ENCODE measurements at regions not wholly inside any gene's neighbourhood (a gene's known extent, or its start where the extent isn't known, plus 50 kb on each side); places are given as distances from the start of the nearest gene placed in this dataset.

GRCh38 chr4:1474126-1475090, 68.2 kb upstream of the NKX1-1 start:
- FAIRE-seq: no peak

GRCh38 chr4:1473718-1474117, 67.5 kb upstream of the NKX1-1 start:
- no peak for FAIRE-seq

GRCh38 chr4:1472911-1473518, 66.8 kb upstream of the NKX1-1 start:
- FAIRE-seq: no peak

GRCh38 chr4:1472148-1472797, 66.0 kb upstream of the NKX1-1 start:
- no peak for FAIRE-seq

GRCh38 chr4:1471443-1472147, 65.4 kb upstream of the NKX1-1 start:
- no peak for FAIRE-seq

- FAIRE-seq: no peak
Measured at GRCh38 chr4:1470816-1471442, 64.7 kb upstream of the NKX1-1 start.

GRCh38 chr4:1470393-1470670, 64.1 kb upstream of the NKX1-1 start:
- FAIRE-seq: no peak

DNA sequence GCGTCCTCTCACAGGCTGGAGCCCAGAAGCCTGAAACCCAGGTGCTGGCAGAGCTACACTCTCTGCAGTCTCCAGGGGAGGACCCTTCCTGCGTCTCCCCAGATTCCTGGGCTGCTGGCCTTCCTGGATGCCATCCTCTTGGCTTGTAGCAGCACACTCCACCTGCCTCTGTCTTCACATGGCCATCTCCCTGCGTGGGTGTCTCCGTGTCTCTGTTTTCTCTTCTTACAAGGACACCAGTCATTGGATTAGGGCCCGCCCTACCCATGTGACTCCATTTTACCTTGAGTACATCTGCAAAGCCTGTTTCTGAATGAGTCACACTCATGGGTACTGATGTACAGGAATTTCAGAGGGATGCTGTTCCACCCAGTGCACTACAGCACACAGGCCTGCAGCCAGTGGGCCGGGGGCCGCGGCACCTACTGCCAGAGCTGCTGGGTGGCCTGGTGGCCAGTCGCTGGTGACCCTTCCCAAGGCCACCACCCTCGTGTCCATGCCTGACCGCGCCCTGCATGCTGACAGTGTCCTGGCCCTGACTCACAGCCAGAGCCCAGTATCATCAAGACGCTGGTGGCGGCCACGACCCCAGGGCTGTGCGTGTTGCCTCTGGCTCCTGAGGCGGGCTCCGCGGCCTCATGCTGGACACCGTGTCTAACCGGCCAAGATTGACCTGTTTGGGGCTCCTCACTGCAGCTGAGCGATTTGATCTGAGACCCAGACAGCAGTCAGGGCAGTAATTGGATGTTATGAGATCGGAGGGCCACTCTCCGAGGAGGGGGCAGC, 63.6 kb upstream of the NKX1-1 start:
- FAIRE-seq: no peak

DNA sequence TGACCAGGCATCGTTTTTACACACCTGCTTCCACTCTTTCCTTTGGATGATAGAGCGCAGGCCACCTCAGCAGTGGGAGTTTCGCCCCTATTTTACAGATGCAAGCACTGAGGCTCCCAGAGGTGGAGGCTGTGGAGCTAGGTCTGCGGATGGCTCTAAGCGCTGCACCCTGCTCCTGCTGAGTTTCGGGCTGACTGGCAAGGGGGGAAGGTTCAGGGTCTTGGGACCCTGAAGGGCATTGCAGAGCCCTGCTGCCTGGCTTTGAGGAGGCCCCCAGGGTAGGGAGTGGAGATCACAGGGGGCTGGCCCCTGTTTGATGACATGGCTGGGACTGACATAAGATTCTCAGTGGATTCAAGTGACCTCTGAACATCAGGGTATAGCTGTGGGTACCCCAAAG, 62.8 kb upstream of the NKX1-1 start:
- FAIRE-seq: no peak

- no peak for FAIRE-seq
Measured at GRCh38 chr4:1467581-1468458, 61.6 kb upstream of the NKX1-1 start.

- FAIRE-seq: no peak
Measured at GRCh38 chr4:1466863-1467165, 60.6 kb upstream of the NKX1-1 start.

DNA sequence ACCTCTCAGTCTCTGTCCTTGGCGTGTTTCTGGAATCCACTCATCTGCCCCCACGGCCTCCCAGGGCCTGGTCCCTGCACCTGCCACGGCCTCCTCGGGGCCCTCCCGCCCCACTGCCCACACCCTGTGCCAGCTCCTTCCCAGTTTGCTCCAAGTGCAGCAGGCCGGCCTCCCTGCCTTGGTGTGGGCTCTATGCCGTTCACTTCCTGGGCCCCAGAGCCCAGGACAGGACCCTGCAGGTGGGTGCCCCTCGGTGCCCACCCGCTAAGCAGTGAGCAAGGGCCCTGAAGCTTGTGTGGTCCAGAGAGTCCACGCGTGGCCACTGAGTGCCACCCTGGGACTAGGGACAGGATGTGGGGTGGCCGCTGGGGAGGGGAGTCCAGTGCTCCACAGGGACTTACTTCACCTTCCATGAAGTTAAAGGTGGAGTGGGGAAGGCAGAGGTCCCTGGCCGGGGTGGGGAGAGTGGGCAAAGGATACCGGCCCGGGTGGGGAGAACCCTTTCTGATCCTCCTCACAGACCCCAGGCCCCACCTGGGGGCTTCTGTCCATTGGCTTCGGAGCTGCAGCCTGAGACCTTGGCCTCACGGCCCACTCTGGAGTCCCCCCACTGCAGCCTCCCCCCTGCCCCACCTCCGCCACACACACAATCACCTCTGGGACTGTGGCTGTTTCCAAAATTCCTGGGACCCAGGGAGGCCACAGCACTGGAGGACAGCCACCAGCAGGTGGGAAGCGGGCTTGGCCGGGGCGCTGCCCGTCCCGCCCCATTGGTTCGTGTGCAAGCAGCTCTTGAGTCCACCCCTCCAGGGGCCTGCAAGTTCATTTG, 60.0 kb upstream of the NKX1-1 start:
- no peak for FAIRE-seq

DNA sequence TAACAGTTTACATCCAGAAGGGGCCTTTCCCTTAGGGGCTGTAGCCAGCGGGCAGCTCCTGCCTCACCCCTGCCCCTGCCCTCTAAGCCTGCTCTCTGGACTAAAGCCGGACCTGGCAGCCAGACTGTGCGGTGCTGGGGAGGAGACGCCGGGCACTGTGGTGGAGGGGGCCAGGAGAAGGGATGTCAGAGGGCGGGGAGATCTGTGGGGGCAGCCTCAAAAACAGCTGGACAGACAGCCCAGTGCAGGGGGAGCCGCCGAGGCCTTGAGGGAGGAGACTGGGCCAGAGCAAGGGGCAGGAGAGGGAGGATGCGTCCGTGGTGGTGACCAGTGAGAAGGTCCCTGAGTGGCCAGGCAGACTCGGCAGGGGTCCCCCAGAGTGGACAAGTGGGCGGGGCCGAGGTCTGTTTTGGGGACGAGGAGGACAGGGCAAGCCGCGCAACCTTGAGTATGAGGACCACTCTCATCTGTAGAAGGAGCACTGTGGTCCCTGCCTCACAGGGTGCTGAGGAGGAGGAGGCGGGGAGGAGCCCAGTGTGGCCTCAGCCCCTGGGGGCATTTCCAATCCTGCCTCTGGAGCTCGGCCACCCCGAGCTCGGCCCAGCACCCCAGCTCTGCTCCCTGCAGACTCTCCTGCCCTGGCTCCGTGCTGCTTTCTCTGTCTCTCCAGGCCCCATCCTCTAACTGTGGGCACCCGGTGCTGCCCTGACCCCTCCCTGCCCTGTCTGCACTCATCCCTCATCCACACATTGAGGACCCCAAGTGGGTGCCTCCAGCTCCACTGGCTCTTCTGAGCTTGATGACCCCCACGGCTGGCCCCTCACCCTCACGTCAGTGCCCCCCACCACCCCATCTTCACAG, 59.2 kb upstream of the NKX1-1 start:
- no peak for FAIRE-seq

DNA sequence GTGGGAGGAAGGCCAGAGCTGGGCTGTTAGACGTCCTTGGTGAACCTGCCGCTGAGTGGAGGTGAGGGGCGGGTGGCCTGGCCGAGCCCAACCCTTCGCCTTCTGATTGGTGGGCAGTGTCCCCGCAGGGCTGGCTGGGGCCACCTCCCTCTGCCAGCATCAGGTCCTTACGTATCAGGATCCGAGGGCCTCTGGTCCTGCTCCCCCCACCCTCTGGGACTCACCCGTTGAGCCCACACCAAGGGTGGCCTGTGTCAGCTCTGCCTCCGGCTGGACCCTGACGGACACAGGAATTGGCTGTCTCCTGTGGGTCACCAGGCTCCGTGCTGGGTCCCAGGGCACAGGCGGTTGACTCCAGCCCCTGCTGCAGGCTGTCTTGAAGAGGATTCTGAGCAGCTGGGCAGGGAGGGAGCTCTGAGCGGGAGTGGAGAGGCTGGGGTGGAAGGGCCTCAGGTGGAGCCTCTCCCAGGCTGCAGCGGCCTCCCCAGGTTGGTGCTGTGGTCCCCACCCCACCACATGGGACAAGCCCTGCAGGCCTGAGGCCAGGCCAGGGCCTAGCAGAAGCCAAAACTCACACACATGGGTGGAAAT, 58.4 kb upstream of the NKX1-1 start:
- FAIRE-seq: no peak

DNA sequence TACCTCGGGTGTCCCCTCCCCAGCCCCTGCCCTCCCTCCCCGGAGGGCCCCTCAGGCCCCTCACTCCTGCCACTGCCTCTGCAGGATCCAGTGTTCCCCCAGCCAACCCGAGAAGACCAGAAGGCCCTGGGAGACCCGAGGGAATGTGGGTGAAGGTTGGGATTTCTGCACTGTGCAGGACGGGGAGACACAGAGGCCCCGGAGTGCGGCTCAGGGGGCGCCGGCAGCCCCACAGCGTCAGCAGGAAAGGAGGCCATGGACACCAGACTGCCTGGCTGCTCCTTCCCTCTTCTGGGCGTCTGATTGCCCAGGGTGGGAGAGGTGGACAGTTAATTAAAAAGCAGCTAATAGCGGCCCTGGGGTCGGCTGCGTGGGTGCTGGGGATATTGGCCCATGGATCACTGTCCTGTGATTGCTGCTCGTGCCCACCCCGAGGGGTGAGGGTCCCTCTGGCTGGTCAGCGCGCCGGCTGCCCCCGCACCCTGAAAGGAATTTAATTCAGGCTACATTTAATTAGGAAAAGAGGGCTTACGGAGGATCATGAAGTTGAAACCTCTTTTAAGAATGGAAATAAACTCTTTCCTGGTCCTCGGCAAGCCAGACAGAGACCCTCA, 57.8 kb upstream of the NKX1-1 start:
- FAIRE-seq: no peak

- no peak for FAIRE-seq
Measured at GRCh38 chr4:1463088-1463926, 57.1 kb upstream of the NKX1-1 start.

DNA sequence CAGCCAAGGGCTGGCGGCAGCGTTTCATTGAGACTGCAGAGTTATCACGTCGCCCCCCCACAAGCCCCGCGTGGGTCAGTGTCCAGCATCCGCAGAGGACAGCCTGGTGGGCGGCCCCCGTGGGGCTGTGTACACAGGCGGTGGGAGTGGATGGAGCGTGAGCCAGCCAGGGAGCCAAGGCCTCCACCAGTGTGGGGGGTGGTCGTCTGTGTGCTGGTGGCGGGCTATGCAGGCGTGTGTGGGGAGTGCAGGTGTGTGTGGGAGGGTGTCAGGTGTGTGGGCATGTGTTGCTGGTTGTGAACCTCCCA, 56.5 kb upstream of the NKX1-1 start:
- FAIRE-seq: no peak
